HG03135 (cell line): ENCODE measurements at regions not wholly inside any gene's neighbourhood (a gene's known extent, or its start where the extent isn't known, plus 50 kb on each side); places are given as distances from the start of the nearest gene placed in this dataset.

Source experiments
- ATAC-seq: cut with Tn5 transposase; IDR thresholded peaks from one replicate; pipeline ENCODE4 v1.9.1; 2021; ENCODE audit warnings: mild to moderate bottlenecking, moderate library complexity; ENCODE audit not compliant: unreplicated experiment

- ATAC-seq = no peak
Measured at GRCh38 chr3:168338161-168338560, 242.4 kb upstream of the GOLIM4 start.

- no peak for ATAC-seq
Measured at GRCh38 chr3:168336276-168336675, 240.6 kb upstream of the GOLIM4 start.

- no peak for ATAC-seq
Measured at GRCh38 chr3:168333410-168333935, 237.7 kb upstream of the GOLIM4 start.

- ATAC-seq = no peak
Measured at GRCh38 chr3:168331756-168332155, 236.0 kb upstream of the GOLIM4 start.

- no peak for ATAC-seq
Measured at GRCh38 chr3:168330983-168331382, 235.3 kb upstream of the GOLIM4 start.

- no peak for ATAC-seq
Measured at GRCh38 chr3:168327856-168328255, 232.1 kb upstream of the GOLIM4 start.

GRCh38 chr3:168325684-168326083 is 230.0 kb upstream of the GOLIM4 start:
- no peak for ATAC-seq

GRCh38 chr3:168322941-168323340 is 227.2 kb upstream of the GOLIM4 start:
- no peak for ATAC-seq

- no peak for ATAC-seq
Measured at GRCh38 chr3:168314166-168314565, 218.4 kb upstream of the GOLIM4 start.

- ATAC-seq = no peak
Measured at GRCh38 chr3:168312984-168313383, 217.3 kb upstream of the GOLIM4 start.

- no peak for ATAC-seq
Measured at GRCh38 chr3:168307893-168308292, 212.2 kb upstream of the GOLIM4 start.

- ATAC-seq = no peak
Measured at GRCh38 chr3:168295027-168295426, 199.3 kb upstream of the GOLIM4 start.

- ATAC-seq = no peak
Measured at GRCh38 chr3:168292296-168292695, 196.6 kb upstream of the GOLIM4 start.

GRCh38 chr3:168289471-168290008 is 193.8 kb upstream of the GOLIM4 start:
- no peak for ATAC-seq

GRCh38 chr3:168288511-168289401 is 193.0 kb upstream of the GOLIM4 start:
- ATAC-seq = no peak

GRCh38 chr3:168285506-168285905 is 189.8 kb upstream of the GOLIM4 start:
- ATAC-seq = no peak

GRCh38 chr3:168284728-168285127 is 189.0 kb upstream of the GOLIM4 start:
- no peak for ATAC-seq

- ATAC-seq = no peak
Measured at GRCh38 chr3:168275662-168276061, 179.9 kb upstream of the GOLIM4 start.

- ATAC-seq = peak; percentile 83
Measured at GRCh38 chr3:168273917-168274316, 178.2 kb upstream of the GOLIM4 start.

- ATAC-seq = no peak
Measured at GRCh38 chr3:168273036-168273435, 177.3 kb upstream of the GOLIM4 start.

- no peak for ATAC-seq
Measured at GRCh38 chr3:168272343-168272985, 176.7 kb upstream of the GOLIM4 start.

- no peak for ATAC-seq
Measured at GRCh38 chr3:168271932-168272331, 176.2 kb upstream of the GOLIM4 start.
